CD4-positive, alpha-beta T cell treated with Interleukin-4 for 1 hour (primary cell): ENCODE measurements at regions not wholly inside any gene's neighbourhood (a gene's known extent, or its start where the extent isn't known, plus 50 kb on each side); places are given as distances from the start of the nearest gene placed in this dataset.

Source experiments
- DNase-seq, 2 donors: peaks; one replicate each; pipeline ENCODE4 v3.0.0-alpha.2; 2020 to 2022

GRCh38 chr3:71850654-71851053, 65.7 kb upstream of the PROK2 start:
- DNase-seq = no peak

GRCh38 chr3:71849681-71850080, 64.7 kb upstream of the PROK2 start:
- DNase-seq = no peak

- DNase-seq = no peak
Observed at GRCh38 chr3:71847794-71848193, 62.8 kb upstream of the PROK2 start.

- DNase-seq = no peak
Observed at GRCh38 chr3:71846185-71846584, 61.2 kb upstream of the PROK2 start.

- no peak for DNase-seq
Observed at GRCh38 chr3:71843071-71843470, 58.1 kb upstream of the PROK2 start.

GRCh38 chr3:71838406-71838805, 53.5 kb upstream of the PROK2 start:
- DNase-seq = no peak
